Neural cell (in vitro differentiated cells): ENCODE measurements at regions not wholly inside any gene's neighbourhood (a gene's known extent, or its start where the extent isn't known, plus 50 kb on each side); places are given as distances from the start of the nearest gene placed in this dataset.

Experiments used
- CTCF ChIP-seq: fragments of 450-650 bp; IDR thresholded peaks from 2 replicates; pipeline ENCODE4 v1.5.1; 2014; ENCODE audit warnings: antibody characterized with exemption, mild to moderate bottlenecking, moderate library complexity; ENCODE audit not compliant: poor library complexity, severe bottlenecking
- EP300 ChIP-seq: fragments of 450-650 bp; conservative IDR thresholded peaks from 2 replicates; pipeline ENCODE4 v1.6.1; 2014; ENCODE audit warnings: antibody characterized with exemption, mild to moderate bottlenecking, moderate library complexity; ENCODE audit not compliant: poor library complexity, severe bottlenecking
- MXI1 ChIP-seq: fragments of 450-650 bp; conservative IDR thresholded peaks from 2 replicates; pipeline ENCODE4 v1.6.1; 2014; ENCODE audit warnings: antibody characterized with exemption, mild to moderate bottlenecking; ENCODE audit not compliant: poor library complexity, severe bottlenecking
- RAD21 ChIP-seq: fragments of 450-650 bp; conservative IDR thresholded peaks from 2 replicates; pipeline ENCODE4 v1.6.1; 2014; ENCODE audit warnings: antibody characterized with exemption, mild to moderate bottlenecking, moderate library complexity
- REST ChIP-seq: IDR thresholded peaks from 2 replicates; pipeline ENCODE4 v1.6.1; 2012; ENCODE audit warnings: borderline replicate concordance

DNA sequence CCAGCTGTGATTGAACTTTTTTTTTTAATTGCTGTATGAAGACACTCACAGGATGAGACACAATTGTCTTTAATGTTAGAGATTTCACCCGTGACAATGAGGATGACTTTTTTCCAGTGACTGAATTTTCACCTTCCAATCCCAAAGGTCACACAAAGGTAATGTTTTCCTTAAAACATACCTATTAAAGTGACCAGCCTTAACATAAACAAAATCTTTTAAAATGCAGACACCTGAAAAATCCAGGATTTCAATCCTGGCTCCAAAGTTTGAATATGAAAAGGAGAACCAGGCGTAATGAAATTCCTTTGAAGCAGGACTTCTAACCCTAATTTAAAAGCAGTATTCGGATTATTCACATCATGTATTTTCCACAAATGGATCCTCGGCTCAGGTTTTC, 647.7 kb downstream of the GATA3 start:
- TF ChIP-seq CTCF, result no peak
- no peak for TF ChIP-seq MXI1
- TF ChIP-seq EP300, result no peak
- TF ChIP-seq RAD21, result no peak
- no peak for TF ChIP-seq REST
